Left ventricle myocardium inferior (tissue), 1 donor: ENCODE measurements at regions not wholly inside any gene's neighbourhood (a gene's known extent, or its start where the extent isn't known, plus 50 kb on each side); places are given as distances from the start of the nearest gene placed in this dataset.

Experiments used
- DNase-seq: peaks from one replicate; pipeline ENCODE4 v3.0.0-alpha.2; 2020
- H3K27ac ChIP-seq: fragments of 200-600 bp; replicated peaks from 2 replicates; pipeline ENCODE4 v1.8.0; 2021
- H3K27me3 ChIP-seq: fragments of 200-600 bp; 2 replicates; pipeline ENCODE4 v1.8.0; 2021; ENCODE audit warnings: low read depth
- H3K36me3 ChIP-seq: fragments of 200-600 bp; 2 replicates; pipeline ENCODE4 v1.8.0; 2021
- H3K4me1 ChIP-seq: fragments of 200-600 bp; 2 replicates; pipeline ENCODE4 v1.8.0; 2021
- H3K4me3 ChIP-seq: fragments of 200-600 bp; 2 replicates; pipeline ENCODE4 v1.8.0; 2021; ENCODE audit warnings: mild to moderate bottlenecking, moderate library complexity
- H3K9me3 ChIP-seq: fragments of 200-600 bp; replicated peaks from 2 replicates; pipeline ENCODE4 v1.8.0; 2021
- CTCF ChIP-seq: fragments of 200-600 bp; IDR thresholded peaks from 2 replicates; pipeline ENCODE4 v1.8.0; 2021; ENCODE audit warnings: antibody characterized with exemption, mild to moderate bottlenecking, borderline replicate concordance
- intact Hi-C: fragments of 100-400 bp; cut with micrococcal nuclease; formaldehyde crosslinking; loops from one replicate; pipeline ENCODE4 v1.11.0; 2022
- donor health status: DM: no; HTN: yes; CAD: no; lungs with severe emphysema.

GRCh38 chr13:66098931-66099628, 1131.1 kb downstream of the PCDH9 start:
- Histone ChIP-seq H3K4me3 (no peak overlapping the region), H3K4me1 (no peaks in the 10 kb centered on the region), H3K27me3 (no peaks in the 10 kb centered on the region), H3K9me3 (peaks cover 17% of the 10 kb centered on the region), H3K27ac (no peak overlapping the region), H3K36me3 (no peaks in the 10 kb centered on the region)
- TF ChIP-seq CTCF: no peak
- intact Hi-C loops: no loop called here
- DNase-seq: no peak

DNA sequence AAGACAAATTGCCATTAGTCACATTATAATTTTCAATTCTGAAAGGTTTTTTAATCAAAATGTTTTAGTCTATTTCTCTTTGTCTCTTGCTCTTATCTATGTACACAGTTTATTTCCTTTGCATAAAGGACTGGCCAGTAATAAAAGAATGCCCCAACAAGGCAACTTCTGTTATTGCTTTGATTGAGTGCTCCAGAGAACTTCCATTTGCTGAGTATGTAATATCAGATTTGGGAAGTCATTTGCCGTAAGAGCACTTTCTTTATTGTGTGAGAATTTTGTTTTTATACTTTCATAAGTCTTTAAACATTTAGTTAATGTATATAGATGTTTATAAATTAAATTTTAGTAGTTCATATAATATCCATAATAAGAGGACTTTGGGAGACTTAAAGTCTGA, 1140.4 kb downstream of the PCDH9 start:
- H3K27ac ChIP-seq: no peak overlapping the region
- H3K4me1 ChIP-seq: no peaks in the 10 kb centered on the region
- DNase-seq: no peak
- H3K9me3 ChIP-seq: peaks cover 7% of the 10 kb centered on the region
- no peaks in the 10 kb centered on the region for H3K36me3 ChIP-seq
- no peak for TF ChIP-seq CTCF
- intact Hi-C loops: no loop called here
- H3K27me3 ChIP-seq: no peaks in the 10 kb centered on the region
- H3K4me3 ChIP-seq: no peak overlapping the region

GRCh38 chr13:66087269-66087710, 1142.8 kb downstream of the PCDH9 start:
- Histone ChIP-seq H3K27me3 (no peaks in the 10 kb centered on the region), H3K9me3 (no peaks in the 10 kb centered on the region), H3K4me3 (no peak overlapping the region), H3K36me3 (no peaks in the 10 kb centered on the region), H3K4me1 (no peaks in the 10 kb centered on the region), H3K27ac (no peak overlapping the region)
- DNase-seq: no peak
- TF ChIP-seq CTCF: no peak
- intact Hi-C loops: no loop called here

- Histone ChIP-seq H3K27ac (no peak overlapping the region), H3K4me3 (no peak overlapping the region), H3K36me3 (no peaks in the 10 kb centered on the region), H3K9me3 (no peaks in the 10 kb centered on the region), H3K4me1 (no peaks in the 10 kb centered on the region), H3K27me3 (no peaks in the 10 kb centered on the region)
- no peak for DNase-seq
- TF ChIP-seq CTCF: no peak
- intact Hi-C loops: no loop called here
Measured at GRCh38 chr13:66077132-66077689, 1152.9 kb downstream of the PCDH9 start.

GRCh38 chr13:66076417-66076816, 1153.7 kb downstream of the PCDH9 start:
- H3K27me3 ChIP-seq: no peaks in the 10 kb centered on the region
- no peaks in the 10 kb centered on the region for H3K4me1 ChIP-seq
- no peak for TF ChIP-seq CTCF
- intact Hi-C loops: no loop called here
- no peak overlapping the region for H3K4me3 ChIP-seq
- DNase-seq: no peak
- H3K9me3 ChIP-seq: no peaks in the 10 kb centered on the region
- H3K27ac ChIP-seq: no peak overlapping the region
- H3K36me3 ChIP-seq: no peaks in the 10 kb centered on the region
